ENCODE measurements at regions not wholly inside any gene's neighbourhood (a gene's known extent, or its start where the extent isn't known, plus 50 kb on each side); places are given as distances from the start of the nearest gene placed in this dataset.
"Not testable (repeated sequence)": the region's sequence is repeated elsewhere in the genome, so short reads cannot be mapped to it uniquely, and the experiment has no call there.

- CTCF ChIA-PET = interaction anchor here (0.6 to 1.8 kb wide), 6 partner anchors 50 to 125 kb away, joined by 3 to 5 read pairs (median 4); partner anchors contain the start of gene NCOA3
- no TSS peak for BruUV-seq (replicated peaks)
These were observed 59.9 kb upstream of the NCOA3 start for GRCh38 chr20:47441774-47442150.

DNA sequence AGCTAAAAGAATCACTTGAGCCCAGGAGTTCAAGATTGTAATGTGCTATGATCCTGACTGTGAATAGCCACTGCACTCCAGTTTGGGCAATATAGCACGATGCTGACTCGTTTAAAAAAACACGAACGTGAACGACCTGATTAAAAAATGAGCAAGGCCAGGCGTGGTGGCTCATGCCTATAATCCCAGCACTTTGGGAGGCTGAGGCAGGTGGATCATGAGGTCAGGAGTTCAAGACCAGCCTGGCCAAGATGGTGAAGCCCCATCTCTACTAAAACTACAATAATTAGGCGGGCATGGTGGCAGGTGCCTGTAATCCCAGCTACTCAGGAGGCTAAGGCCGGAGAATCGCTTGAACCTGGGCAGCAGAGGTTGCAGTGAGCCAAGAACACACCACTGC is 58.6 kb upstream of the NCOA3 start:
- H3K27ac Mint-ChIP-seq (ENCODE audit: unreplicated experiment); H3K27me3 Mint-ChIP-seq (ENCODE audit: unreplicated experiment); BruUV-seq (replicated peaks); DNase-seq; H3K4me3 Mint-ChIP-seq (ENCODE audit: low read depth, unreplicated experiment); H3K9me3 Mint-ChIP-seq (ENCODE audit: low read depth, unreplicated experiment); intact Hi-C loops (cut with micrococcal nuclease; ENCODE audit: unreplicated experiment): not testable (repeated sequence)
- H3K4me1 Mint-ChIP-seq (ENCODE audit: low read depth, unreplicated experiment) = peaks cover 23% of the 10 kb centered on the region
- CTCF ChIA-PET = interaction anchor here (0.7 to 0.8 kb wide), 2 partner anchors 21 to 50 kb away, joined by 3 read pairs; no protein-coding TSS in a partner anchor
- peaks cover 11% of the 10 kb centered on the region for H3K36me3 Mint-ChIP-seq (ENCODE audit: insufficient read depth, unreplicated experiment)

More at GRCh38 chr20:47441774-47442150, 59.9 kb upstream of the NCOA3 start:
- Mint-ChIP-seq H3K27me3 (ENCODE audit: unreplicated experiment) (no peaks in the 10 kb centered on the region), H3K27ac (ENCODE audit: unreplicated experiment) (no peak overlapping the region), H3K9me3 (ENCODE audit: low read depth, unreplicated experiment) (no peaks in the 10 kb centered on the region), H3K36me3 (ENCODE audit: insufficient read depth, unreplicated experiment) (peaks cover 11% of the 10 kb centered on the region), H3K4me1 (ENCODE audit: low read depth, unreplicated experiment) (peaks cover 28% of the 10 kb centered on the region), H3K4me3 (ENCODE audit: low read depth, unreplicated experiment) (no peak overlapping the region)
- TF ChIP-seq, protein P1, sequence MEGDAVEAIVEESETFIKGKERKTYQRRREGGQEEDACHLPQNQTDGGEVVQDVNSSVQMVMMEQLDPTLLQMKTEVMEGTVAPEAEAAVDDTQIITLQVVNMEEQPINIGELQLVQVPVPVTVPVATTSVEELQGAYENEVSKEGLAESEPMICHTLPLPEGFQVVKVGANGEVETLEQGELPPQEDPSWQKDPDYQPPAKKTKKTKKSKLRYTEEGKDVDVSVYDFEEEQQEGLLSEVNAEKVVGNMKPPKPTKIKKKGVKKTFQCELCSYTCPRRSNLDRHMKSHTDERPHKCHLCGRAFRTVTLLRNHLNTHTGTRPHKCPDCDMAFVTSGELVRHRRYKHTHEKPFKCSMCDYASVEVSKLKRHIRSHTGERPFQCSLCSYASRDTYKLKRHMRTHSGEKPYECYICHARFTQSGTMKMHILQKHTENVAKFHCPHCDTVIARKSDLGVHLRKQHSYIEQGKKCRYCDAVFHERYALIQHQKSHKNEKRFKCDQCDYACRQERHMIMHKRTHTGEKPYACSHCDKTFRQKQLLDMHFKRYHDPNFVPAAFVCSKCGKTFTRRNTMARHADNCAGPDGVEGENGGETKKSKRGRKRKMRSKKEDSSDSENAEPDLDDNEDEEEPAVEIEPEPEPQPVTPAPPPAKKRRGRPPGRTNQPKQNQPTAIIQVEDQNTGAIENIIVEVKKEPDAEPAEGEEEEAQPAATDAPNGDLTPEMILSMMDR (IDR thresholded peaks at IDR 0.05; ENCODE audit: unreplicated experiment) = no peak
- no peak for DNase-seq
- intact Hi-C loops (cut with micrococcal nuclease; ENCODE audit: unreplicated experiment) = no loop called here

DNA sequence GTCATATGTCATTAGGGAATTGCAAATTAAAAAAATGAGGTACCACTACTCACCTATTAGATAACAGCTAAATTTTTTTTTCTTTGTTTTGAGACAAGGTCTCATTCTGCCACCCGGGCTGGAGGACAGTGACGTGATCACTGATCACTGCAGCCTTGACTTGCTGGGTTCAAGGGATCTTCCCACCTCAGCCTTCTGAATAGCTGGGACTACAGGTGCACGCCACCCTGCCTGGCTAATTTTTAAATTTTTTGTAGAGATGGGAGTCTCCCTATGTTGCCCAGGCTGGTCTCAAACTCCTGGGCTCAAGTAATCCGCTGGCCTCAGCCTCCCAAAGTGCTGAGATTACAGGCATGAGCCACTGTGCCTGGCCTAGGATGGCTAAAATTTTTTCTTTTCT is 57.1 kb upstream of the NCOA3 start:
- BruUV-seq (replicated peaks) = no TSS peak
- H3K4me3 Mint-ChIP-seq (ENCODE audit: low read depth, unreplicated experiment) = no peak overlapping the region
- H3K4me1 Mint-ChIP-seq (ENCODE audit: low read depth, unreplicated experiment) = peaks cover 9% of the 10 kb centered on the region
- no peak overlapping the region for H3K27ac Mint-ChIP-seq (ENCODE audit: unreplicated experiment)
- DNase-seq = no peak
- intact Hi-C loops (cut with micrococcal nuclease; ENCODE audit: unreplicated experiment) = no loop called here
- H3K36me3 Mint-ChIP-seq (ENCODE audit: insufficient read depth, unreplicated experiment) = peaks cover 5% of the 10 kb centered on the region
- CTCF ChIA-PET = interaction anchor here (0.6 to 2.7 kb wide), 3 partner anchors 11 to 793 kb away, joined by 3 to 9 read pairs (median 4); no protein-coding TSS in a partner anchor
- TF ChIP-seq, protein P1 (IDR thresholded peaks at IDR 0.05; ENCODE audit: unreplicated experiment) = no peak
- H3K27me3 Mint-ChIP-seq (ENCODE audit: unreplicated experiment) = no peaks in the 10 kb centered on the region
- H3K9me3 Mint-ChIP-seq (ENCODE audit: low read depth, unreplicated experiment) = no peaks in the 10 kb centered on the region

DNA sequence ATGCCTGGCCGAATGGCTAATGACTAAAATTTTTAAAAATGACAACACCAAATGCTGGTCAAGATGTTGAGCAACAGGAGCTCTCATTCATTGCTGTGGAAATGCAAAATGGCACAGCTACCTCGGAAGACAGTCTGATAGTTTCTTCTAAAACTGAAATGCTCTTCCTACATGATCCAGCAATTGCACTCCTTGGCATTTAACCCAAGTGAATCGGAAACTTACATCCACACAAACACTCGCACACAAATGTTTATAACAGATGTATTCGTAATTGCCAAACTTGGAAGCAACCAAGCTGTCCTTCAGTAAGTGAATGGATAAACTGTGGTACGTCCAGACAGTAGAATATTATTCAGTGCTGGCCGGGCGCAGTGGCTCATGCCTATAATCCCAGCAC is 56.4 kb upstream of the NCOA3 start:
- Mint-ChIP-seq H3K9me3 (ENCODE audit: low read depth, unreplicated experiment) (no peaks in the 10 kb centered on the region), H3K27ac (ENCODE audit: unreplicated experiment) (no peak overlapping the region), H3K36me3 (ENCODE audit: insufficient read depth, unreplicated experiment) (peaks cover 5% of the 10 kb centered on the region), H3K4me1 (ENCODE audit: low read depth, unreplicated experiment) (peaks cover 9% of the 10 kb centered on the region), H3K27me3 (ENCODE audit: unreplicated experiment) (no peaks in the 10 kb centered on the region), H3K4me3 (ENCODE audit: low read depth, unreplicated experiment) (no peak overlapping the region)
- BruUV-seq (replicated peaks) = no TSS peak
- DNase-seq = no peak
- intact Hi-C loops (cut with micrococcal nuclease; ENCODE audit: unreplicated experiment) = no loop called here
- TF ChIP-seq, protein P1 (IDR thresholded peaks at IDR 0.05; ENCODE audit: unreplicated experiment) = no peak
- CTCF ChIA-PET = interaction anchor here (0.6 to 2.7 kb wide), 3 partner anchors 10 to 792 kb away, joined by 3 to 9 read pairs (median 4); no protein-coding TSS in a partner anchor

DNA sequence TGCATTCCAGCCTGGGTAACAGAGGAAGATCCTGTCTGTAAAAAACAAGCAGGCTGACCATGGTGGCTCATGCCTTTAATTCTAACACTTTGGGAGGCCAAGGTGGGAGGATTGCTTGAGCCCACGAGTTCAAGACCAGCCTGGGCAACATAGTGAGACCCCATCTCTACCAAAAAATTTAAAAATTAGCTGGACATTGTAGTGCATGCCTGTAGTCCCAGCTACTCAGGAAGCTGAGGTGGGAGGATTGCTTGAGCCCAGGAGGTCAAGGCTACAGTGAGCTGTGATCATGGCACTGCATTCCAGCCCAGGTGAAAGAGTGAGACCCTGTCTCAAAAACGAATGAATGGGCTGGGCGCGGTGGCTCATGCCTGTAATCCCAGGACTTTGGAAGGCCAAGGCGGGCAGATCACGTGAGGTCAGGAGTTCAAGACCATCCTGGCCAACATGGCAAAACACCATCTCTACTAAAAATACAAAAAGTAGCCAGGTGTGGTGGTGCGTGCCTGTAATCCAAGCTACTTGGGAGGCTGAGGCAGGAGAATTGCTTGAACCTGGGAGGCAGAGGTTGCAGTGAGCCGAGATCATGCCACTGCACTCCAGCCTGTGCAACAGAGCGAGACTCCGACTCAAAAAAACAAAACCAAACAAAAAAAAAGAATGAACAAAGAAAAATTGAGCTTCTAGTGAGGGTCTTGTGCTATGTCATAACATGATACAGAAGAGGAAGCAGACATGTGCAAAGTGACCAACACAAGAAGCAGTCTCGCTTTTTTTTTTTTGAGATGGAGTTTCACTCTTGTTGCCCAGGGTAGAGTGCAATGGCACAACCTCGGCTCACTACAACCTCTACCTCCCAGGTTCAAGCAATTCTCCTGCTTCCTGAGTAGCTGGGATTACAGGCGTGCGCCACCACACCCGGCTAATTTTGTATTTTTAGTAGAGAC is 54.1 kb upstream of the NCOA3 start:
- intact Hi-C loops (cut with micrococcal nuclease; ENCODE audit: unreplicated experiment); H3K27ac Mint-ChIP-seq (ENCODE audit: unreplicated experiment); H3K4me3 Mint-ChIP-seq (ENCODE audit: low read depth, unreplicated experiment); H3K36me3 Mint-ChIP-seq (ENCODE audit: insufficient read depth, unreplicated experiment); H3K27me3 Mint-ChIP-seq (ENCODE audit: unreplicated experiment); BruUV-seq (replicated peaks); DNase-seq; H3K9me3 Mint-ChIP-seq (ENCODE audit: low read depth, unreplicated experiment): not testable (repeated sequence)
- CTCF ChIA-PET = interaction anchor here (0.6 kb wide), 2 partner anchors 11 to 92 kb away, joined by 3 to 13 read pairs; no protein-coding TSS in a partner anchor
- H3K4me1 Mint-ChIP-seq (ENCODE audit: low read depth, unreplicated experiment) = peaks cover 11% of the 10 kb centered on the region

Data from Calu3 (cell line).